ENCODE measurements at regions not wholly inside any gene's neighbourhood (a gene's known extent, or its start where the extent isn't known, plus 50 kb on each side); places are given as distances from the start of the nearest gene placed in this dataset.
"Not testable (repeated sequence)": the region's sequence is repeated elsewhere in the genome, so short reads cannot be mapped to it uniquely, and the experiment has no call there.

DNA sequence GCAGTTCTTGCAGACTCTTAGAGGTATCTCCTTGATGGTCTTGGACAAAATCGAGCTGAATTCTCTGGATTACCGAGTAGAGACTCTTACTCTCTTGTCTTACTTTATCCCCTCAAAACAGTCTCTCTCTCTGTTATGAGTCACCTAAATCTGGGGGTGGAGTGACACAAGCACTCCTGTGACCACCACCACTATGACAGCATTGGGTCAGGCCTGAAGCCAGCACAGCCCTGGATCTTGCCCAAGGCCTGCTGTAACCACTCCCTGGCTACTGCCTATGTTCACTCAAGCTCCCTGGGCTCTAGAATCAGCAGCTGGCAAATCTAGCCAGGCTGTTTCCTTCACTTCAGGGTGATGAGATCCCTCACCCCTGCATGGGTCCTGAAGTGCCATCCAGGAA lies 662.5 kb downstream of the LUZP2 start:
- DNase-seq = no peak

DNA sequence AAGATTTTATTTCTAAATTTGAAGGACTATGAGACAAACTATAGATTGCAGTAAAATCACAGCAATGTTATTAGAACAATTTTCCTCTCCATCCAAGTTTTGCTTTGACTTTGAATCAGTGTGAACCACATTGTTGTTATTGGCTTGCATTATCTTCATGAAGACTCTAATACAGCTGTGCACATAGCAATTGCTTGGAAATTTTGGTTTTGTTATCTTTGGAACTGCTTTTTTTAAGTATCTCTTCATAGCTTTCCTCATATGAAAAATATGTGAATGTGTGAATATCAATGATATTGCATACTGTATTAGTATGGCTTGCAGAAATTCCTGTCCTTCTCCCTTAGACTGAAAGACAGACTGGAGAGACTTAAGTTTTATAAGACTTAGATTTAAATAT lies 666.6 kb downstream of the LUZP2 start:
- DNase-seq = no peak

DNA sequence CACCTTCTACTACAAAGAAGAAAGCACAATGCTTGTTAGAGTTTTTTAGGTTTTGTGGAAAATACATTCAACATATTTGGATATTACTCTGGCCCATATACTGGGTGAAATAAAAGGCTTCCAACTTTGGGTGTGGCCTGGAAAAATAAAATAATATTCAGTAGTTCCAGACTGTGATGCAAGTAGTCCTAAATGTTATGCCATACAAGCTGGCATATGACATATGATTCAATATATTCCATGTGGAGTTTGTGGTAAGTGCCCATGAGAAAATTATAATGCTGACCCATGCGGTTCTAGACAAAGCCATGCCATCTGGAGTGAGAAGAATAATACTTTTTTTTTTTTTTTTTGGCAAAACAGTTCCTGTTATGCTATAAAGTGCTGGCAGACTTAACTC lies 683.3 kb downstream of the LUZP2 start:
- no peak for DNase-seq

- no peak for DNase-seq
Measured at GRCh38 chr11:25183411-25183810, 686.6 kb downstream of the LUZP2 start.

- DNase-seq = no peak
Measured at GRCh38 chr11:25197515-25197914, 700.7 kb downstream of the LUZP2 start.

- DNase-seq = no peak
Measured at GRCh38 chr11:25198704-25199103, 701.9 kb downstream of the LUZP2 start.

GRCh38 chr11:25200925-25201324 lies 704.1 kb downstream of the LUZP2 start:
- no peak for DNase-seq

- DNase-seq = no peak
Measured at GRCh38 chr11:25206762-25207161, 709.9 kb downstream of the LUZP2 start.

- DNase-seq = no peak
Measured at GRCh38 chr11:25211635-25212254, 714.9 kb downstream of the LUZP2 start.

DNA sequence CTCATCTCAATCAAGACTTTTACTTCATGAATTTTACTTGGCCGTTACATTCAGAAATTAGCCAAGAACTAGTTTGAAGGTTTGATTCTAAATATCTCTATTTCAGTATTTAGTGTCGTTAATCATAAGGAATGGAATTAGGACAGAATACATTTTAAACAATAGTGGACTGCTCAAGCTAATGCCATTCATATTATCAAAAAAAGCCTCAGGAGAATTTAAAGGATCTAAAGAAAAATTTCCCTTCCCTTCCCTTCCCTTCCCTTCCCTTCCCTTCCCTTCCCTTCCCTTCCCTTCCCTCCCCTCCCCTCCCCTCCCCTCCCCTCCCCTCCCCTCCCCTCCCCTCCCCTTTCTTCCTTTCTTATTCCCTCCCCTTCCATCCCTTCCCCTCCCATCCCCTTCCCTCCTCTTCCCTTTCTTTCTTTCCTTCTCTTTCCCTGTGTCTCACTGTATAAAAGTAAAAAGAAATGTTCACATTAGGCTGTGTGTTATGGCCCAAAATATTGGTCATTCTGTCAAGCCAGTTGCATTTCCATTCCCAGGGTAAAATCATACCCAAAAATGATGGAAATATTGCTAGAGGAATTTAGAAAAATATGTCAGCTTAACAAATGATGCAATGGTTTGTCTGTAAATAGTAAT lies 717.8 kb downstream of the LUZP2 start:
- DNase-seq = no peak

DNA sequence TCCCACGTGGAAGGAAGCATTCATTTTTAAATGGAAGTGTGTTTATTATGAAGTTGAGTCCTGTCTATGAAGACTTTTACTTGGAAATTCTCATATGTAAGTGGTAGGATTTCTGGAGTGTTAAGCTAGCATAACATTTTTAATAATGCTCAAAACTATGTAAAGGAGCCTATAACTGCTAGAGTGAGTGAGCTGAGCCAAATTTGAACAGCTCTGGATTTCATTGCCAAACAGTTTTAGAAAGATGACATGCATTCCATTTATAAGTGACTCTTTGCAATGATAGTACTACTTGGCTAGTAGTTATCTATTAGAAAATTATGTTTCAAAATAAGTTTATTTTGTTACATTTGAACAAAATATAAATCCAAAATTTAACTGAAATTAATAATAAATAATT lies 721.2 kb downstream of the LUZP2 start:
- DNase-seq = no peak

DNA sequence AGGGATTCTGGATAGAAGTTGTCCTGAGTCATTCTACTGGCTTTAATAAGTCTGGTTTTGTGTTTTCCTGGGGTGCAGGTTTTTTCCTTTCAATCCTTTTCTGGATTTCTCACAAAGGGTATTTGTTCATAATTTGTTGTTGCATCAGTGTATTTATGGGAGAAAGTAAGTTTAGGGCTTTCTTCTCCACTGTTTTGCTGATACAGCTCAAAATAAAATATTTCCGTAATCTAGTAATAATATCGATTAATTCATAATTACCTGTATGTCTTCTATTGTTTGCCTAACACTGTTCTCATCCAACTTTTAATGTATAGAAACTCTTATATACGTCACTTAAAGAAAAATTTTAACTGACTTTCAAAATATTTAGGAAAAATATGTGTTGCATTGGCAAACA lies 728.2 kb downstream of the LUZP2 start:
- DNase-seq = no peak

- DNase-seq = no peak
Measured at GRCh38 chr11:25242928-25243327, 746.1 kb downstream of the LUZP2 start.

- no peak for DNase-seq
Measured at GRCh38 chr11:25244126-25244525, 747.3 kb downstream of the LUZP2 start.

DNA sequence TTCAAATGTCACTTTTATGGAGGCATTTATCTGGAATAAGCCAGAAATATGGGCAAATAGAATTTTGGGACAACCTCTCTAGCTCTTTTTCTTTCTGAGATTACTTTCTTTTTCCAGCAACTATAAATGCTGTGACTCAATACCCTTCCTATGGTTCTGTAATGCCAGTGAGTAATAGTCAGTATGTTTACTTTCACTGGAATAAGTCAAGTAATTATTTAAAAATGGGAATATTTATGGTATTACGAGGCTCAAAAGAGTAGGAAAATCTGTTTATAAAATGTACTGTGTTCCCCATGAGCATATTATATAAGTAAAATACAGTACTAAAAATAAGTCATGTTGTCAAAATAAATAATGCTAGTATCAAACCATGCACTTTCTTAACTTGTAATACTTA lies 750.5 kb downstream of the LUZP2 start:
- DNase-seq = no peak

GRCh38 chr11:25252854-25253253 lies 756.0 kb downstream of the LUZP2 start:
- DNase-seq = no peak

DNA sequence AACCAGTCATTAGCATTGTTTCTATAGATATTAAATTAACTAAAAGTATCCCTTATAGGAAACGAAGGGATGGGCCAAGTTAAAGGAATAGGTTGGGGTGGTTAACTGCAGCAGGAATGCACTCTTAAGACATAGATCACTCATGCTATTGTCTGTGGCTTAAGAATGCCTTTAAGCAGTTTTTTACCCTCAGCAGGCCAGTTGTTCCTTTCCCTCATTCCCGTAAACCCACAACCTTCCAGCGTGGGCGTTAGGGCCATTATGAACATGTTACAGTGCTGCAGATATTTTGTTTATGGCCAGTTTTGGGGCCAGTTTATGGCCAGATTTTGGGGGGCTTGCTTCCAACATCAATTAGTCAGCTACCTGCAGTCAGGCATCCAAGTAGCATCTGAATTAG lies 767.0 kb downstream of the LUZP2 start:
- not testable (repeated sequence) for DNase-seq

DNA sequence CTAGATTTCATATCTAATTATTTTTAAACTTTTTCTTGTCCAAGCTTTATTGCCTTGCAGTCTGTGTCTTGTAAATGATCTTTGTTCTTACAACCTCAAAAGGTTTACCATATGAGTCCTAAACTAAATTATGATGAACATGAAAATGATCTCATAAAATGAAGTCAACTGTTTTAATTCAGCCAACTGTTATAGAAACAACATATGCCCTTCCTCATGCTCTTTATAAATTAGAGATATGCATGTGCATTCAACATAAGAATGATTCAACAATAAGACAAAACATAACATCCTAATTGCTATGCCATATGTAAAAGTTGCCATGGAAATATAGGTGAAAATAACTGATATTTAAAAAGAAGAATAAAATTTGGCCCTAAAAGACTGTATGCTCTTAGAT lies 774.4 kb downstream of the LUZP2 start:
- no peak for DNase-seq

DNA sequence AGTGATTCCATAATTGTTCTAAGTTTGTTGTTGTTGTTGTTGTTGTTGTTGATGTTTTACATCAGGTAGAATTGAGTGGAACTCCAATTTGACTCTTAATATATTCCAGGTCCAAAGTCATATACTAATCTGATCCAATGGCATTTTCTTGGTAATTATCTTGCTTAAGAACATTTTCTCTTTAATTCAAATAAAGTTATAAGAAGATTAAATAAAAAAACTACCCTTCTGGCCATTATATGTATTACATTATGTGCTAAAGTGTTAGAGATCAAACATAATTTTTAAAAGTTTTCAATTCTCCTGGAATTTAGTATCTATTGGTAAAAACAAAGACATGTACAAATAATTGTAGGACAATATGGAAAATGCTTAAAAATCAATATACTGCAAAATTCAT lies 775.4 kb downstream of the LUZP2 start:
- no peak for DNase-seq

- DNase-seq = not testable (repeated sequence)
Measured at GRCh38 chr11:25280821-25281220, 784.0 kb downstream of the LUZP2 start.

DNA sequence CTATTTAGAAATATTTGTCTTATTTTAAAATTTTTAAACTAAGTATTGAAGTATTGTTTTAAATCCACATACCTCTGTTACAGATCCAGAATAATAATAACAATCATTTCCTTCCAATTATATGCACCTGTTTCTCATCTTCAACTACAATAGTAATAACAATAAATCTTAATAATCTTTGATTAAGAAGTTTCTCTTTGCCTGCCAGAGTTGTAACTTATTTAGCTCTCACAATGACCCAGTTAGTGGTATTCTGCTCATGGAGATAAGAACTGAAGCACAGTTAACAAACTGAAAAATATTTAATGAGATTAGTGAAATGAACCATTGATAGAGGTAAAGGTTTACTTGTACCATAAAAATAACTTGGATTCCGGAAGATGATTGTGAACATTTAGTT lies 796.3 kb downstream of the LUZP2 start:
- DNase-seq = no peak

DNA sequence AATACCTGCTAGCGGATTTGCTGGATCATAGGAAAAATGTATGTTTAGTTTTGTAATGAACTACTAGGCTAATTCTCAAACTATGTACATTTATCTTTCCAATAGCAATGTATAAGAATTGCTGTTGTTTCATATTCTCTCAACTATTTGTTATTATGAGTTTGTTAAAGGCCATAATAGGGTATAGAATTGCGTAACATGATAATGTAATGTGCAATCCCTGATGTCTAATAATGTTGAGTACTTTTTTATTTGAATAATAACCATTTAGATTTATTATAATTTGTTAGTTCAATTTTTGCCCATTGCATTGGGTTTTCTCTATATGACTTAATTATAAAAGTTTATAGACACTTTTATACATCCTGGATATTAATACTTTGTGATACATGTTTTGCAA lies 801.6 kb downstream of the LUZP2 start:
- DNase-seq = no peak

DNA sequence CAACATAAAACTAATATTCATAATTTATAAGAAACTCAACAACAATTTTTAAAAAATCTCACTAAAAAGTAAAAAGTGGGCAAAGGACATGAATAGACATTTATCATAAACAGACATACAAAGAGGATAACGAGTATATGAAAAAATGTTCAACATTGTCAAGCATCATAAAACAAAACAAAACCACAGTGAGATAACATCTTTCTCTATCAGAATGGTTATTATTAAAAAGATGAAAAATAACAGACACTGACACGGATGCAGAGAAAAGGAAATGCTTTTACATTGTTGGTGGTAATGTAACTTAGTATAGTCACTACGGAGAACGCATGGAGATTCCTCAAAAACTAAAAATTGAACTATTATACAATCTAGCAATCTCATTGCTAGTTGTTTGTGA lies 813.0 kb downstream of the LUZP2 start:
- no peak for DNase-seq

- no peak for DNase-seq
Measured at GRCh38 chr11:25317216-25317615, 820.4 kb downstream of the LUZP2 start.

DNA sequence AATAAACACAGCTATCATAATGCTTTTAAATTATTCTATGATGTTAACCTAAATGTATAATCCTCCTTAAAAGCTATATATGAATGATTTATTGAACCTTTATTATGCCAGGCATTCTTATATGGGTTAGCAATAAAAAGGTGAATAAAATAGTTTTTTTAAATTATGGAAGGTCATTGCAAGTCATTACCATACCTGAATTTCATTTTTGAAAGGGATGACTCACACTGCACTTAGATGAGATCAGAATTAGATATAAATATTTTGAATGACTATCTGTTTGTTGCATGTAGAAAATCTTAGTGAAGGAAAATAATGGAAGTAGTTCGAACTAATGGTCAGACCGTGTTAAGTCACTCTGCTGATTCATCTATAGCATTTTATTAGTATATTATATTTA lies 822.3 kb downstream of the LUZP2 start:
- no peak for DNase-seq
